BLaER1 treated with 17β-estradiol and CSF1 and Interleukin-3, amounts not matched to agents 10 nM and 100 nM (cell line): ENCODE measurements at regions not wholly inside any gene's neighbourhood (a gene's known extent, or its start where the extent isn't known, plus 50 kb on each side); places are given as distances from the start of the nearest gene placed in this dataset.
"Not testable (repeated sequence)": the region's sequence is repeated elsewhere in the genome, so short reads cannot be mapped to it uniquely, and the experiment has no call there.

Source experiments
- H3K27ac ChIP-seq, 11 experiments: shearing (Covaris generic); formaldehyde crosslinking; 2 replicates each; pipeline ENCODE4 v1.8.1; 2022
- H3K27me3 ChIP-seq, 11 experiments: shearing (Covaris generic); formaldehyde crosslinking; 2 replicates each; pipeline ENCODE4 v1.8.1; 2022
- H3K36me3 ChIP-seq, 11 experiments: shearing (Covaris generic); formaldehyde crosslinking; 2 replicates each; pipeline ENCODE4 v1.8.1; 2022
- H3K4me1 ChIP-seq, 10 experiments: shearing (Covaris generic); formaldehyde crosslinking; 2 replicates each; pipeline ENCODE4 v1.8.1; 2022
- H3K4me2 ChIP-seq, 11 experiments: shearing (Covaris generic); formaldehyde crosslinking; 2 replicates each; pipeline ENCODE4 v1.8.1; 2022
- H3K4me3 ChIP-seq, 10 experiments: shearing (Covaris generic); formaldehyde crosslinking; 2 replicates each; pipeline ENCODE4 v1.8.1; 2022
- H3K9ac ChIP-seq, 11 experiments: shearing (Covaris generic); formaldehyde crosslinking; 2 replicates each; pipeline ENCODE4 v1.8.1; 2022
- H3K9me3 ChIP-seq, 11 experiments: shearing (Covaris generic); formaldehyde crosslinking; replicated peaks in 1 of 11; 2 replicates each; pipeline ENCODE4 v1.8.1; 2022
- H4K20me1 ChIP-seq, 11 experiments: shearing (Covaris generic); formaldehyde crosslinking; 2 replicates each; pipeline ENCODE4 v1.8.1; 2022
- Cebpa-rat ChIP-seq, 11 experiments: shearing (Covaris generic); IDR thresholded peaks; 2 replicates each; pipeline ENCODE4 v1.8.1; 2022

DNA sequence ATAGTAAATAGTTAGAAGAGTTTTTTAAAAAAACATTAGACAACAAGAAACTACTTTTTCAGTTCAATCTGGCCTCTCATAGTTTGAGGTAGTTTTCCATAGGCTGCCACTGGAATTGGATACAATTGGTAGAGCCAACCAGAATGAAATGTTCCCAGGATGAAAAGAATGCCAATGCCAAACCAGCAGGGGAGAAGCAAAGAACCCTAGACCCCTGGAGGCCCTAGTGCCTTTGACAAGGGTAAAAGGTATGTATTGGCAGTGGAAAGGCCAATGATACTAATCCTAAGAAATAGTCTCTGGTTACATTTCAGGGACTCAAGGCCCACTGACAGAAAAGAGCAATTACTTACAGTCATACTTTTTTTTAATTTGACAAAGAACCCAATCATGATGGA, 77.4 kb upstream of the SEM1 start:
- H3K4me2 ChIP-seq, result no peak overlapping the region
- H3K9ac ChIP-seq, result no peak overlapping the region
- H3K9me3 ChIP-seq, result no peaks in the 10 kb centered on the region
- no peak for TF ChIP-seq Cebpa-rat (IDR thresholded peaks at IDR 0.05)
- no peaks in the 10 kb centered on the region for H3K36me3 ChIP-seq
- H3K27me3 ChIP-seq, result no peaks in the 10 kb centered on the region
- H3K4me1 ChIP-seq, result peaks cover 0 to 11% (median 0%) of the 10 kb centered on the region in 10 experiments; a peak in 3 of 20 replicates
- H3K4me3 ChIP-seq, result no peak overlapping the region
- H4K20me1 ChIP-seq, result no peaks in the 10 kb centered on the region
- H3K27ac ChIP-seq, result no peak overlapping the region

DNA sequence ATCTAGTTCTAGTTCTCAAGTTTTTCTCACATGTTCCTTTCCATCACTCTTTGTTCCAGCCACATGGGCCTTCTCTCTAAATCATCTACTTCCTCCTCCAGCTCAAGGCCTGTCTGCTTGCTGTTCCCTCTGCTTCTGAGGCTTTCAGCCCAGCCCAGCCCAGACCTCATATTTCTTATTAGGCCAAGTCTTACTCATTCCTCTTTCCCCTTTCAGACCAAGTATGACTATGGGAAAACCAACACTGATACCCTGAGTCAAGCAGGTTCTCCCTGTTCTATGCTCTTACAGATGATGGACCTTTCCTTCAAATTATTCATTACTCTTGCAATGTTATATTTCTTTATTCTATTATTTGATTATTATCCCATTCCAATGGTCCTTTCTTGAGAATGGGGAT, 80.3 kb upstream of the SEM1 start:
- H3K9me3 ChIP-seq, result no peaks in the 10 kb centered on the region
- H3K27ac ChIP-seq, result no peak overlapping the region
- no peak overlapping the region for H3K4me3 ChIP-seq
- no peak overlapping the region for H3K9ac ChIP-seq
- H4K20me1 ChIP-seq, result no peaks in the 10 kb centered on the region
- no peaks in the 10 kb centered on the region for H3K36me3 ChIP-seq
- peaks cover 0 to 11% (median 0%) of the 10 kb centered on the region in 10 experiments; a peak in 3 of 20 replicates for H3K4me1 ChIP-seq
- H3K27me3 ChIP-seq, result no peaks in the 10 kb centered on the region
- H3K4me2 ChIP-seq, result no peak overlapping the region; a peak in 1 of 22 replicates
- TF ChIP-seq Cebpa-rat (IDR thresholded peaks at IDR 0.05), result no peak

DNA sequence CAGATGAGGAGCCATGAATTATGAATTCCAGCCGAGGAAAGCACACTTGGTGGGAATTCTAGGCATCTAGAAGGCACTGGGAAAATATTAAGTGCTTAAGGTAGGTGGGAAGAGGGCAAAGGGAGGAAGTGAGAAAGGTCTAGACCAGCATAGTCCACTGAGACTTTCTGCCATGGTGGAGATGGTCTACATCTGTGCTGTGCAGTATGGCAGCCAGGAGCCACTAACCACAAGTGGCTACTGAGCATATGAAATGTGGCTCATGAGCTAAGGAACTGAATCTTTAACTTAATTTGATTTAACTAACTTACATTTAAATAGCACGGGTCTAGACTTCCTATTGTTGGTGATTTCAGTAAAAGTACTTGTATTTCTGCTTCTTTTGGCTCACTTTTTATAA, 82.5 kb upstream of the SEM1 start:
- no peaks in the 10 kb centered on the region for H3K27me3 ChIP-seq

DNA sequence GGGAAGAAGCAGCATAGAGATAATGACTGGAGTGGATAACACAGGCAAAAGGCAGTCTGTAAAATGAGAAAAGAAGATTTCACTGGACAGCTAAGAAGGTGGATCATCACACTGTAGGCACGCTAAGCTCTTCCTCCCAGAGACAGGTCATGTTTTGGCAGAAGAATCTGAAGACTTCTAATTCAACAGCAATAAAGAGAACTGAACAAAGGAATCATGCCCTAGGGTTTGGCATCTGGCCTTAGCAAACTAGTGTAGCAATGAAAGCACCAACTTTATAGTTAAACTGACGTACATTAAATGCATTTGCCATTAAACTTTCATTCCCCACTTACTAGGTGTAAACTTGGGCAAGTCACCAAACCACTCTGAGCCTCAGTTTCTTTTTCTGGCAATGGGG, 84.4 kb upstream of the SEM1 start:
- TF ChIP-seq Cebpa-rat (IDR thresholded peaks at IDR 0.05), result no peak
- Histone ChIP-seq H4K20me1 (no peaks in the 10 kb centered on the region), H3K4me1 (peaks cover 0 to 6% (median 0%) of the 10 kb centered on the region in 10 experiments; a peak in 3 of 20 replicates)

More for the DNA sequence above, 82.5 kb upstream of the SEM1 start:
- H3K9ac ChIP-seq, result no peak overlapping the region
- TF ChIP-seq Cebpa-rat (IDR thresholded peaks at IDR 0.05), result no peak
- H3K4me1 ChIP-seq, result peaks cover 0 to 11% (median 0%) of the 10 kb centered on the region in 10 experiments; a peak in 3 of 20 replicates
- H3K36me3 ChIP-seq, result no peaks in the 10 kb centered on the region
- H3K4me2 ChIP-seq, result no peak overlapping the region
- H3K27ac ChIP-seq, result no peak overlapping the region
- no peak overlapping the region for H3K4me3 ChIP-seq
- H4K20me1 ChIP-seq, result no peaks in the 10 kb centered on the region
- H3K9me3 ChIP-seq, result no peaks in the 10 kb centered on the region

DNA sequence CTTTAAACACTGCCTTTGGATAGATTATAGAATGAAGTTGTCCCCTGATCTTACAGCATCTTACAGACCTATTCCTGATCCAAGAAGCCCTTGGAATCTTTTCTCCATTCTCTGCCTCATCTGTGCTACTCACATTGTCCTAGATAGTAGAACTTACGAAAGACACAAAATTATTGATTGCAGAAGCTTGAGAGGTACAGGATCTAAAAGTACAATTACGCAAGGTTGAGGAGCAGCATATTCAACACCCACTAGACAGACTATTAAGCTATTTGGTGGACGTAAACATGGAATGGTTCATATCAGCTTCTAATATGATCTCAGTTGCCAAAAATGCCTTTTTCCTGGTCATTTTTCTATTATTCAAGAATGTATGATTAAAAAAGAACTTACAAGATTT, 90.5 kb upstream of the SEM1 start:
- no peaks in the 10 kb centered on the region for H3K36me3 ChIP-seq

More for the DNA sequence above, 84.4 kb upstream of the SEM1 start:
- Histone ChIP-seq H3K27me3 (no peaks in the 10 kb centered on the region), H3K4me2 (no peak overlapping the region), H3K9ac (no peak overlapping the region), H3K36me3 (no peaks in the 10 kb centered on the region), H3K4me3 (no peak overlapping the region), H3K27ac (no peak overlapping the region), H3K9me3 (no peaks in the 10 kb centered on the region)

DNA sequence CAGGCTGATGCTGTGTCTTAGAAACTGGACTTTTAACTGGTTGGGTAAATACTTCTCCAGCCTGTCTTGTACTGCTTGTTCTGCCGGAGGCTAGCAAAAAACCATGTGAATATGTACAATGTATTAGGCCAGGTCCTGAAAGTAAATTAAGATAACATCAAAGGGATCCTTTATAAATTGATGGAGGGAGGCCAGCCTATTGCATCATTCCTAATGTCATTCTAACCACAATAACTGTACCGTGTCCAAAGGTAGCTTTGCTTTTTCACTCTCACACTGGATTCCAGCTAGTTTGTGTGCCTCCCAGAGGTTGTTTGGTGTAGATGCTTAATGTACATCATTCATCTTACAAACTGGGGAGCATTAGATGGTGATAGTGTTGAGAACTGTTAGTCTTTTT, 91.2 kb upstream of the SEM1 start:
- no peak overlapping the region for H3K27ac ChIP-seq
- no peak for TF ChIP-seq Cebpa-rat (IDR thresholded peaks at IDR 0.05)
- no peaks in the 10 kb centered on the region for H3K36me3 ChIP-seq
- H3K27me3 ChIP-seq, result no peaks in the 10 kb centered on the region
- no peaks in the 10 kb centered on the region for H3K9me3 ChIP-seq
- no peak overlapping the region for H3K4me2 ChIP-seq
- no peaks in the 10 kb centered on the region for H3K4me1 ChIP-seq
- H4K20me1 ChIP-seq, result no peaks in the 10 kb centered on the region
- H3K4me3 ChIP-seq, result no peak overlapping the region
- H3K9ac ChIP-seq, result no peak overlapping the region

More for the DNA sequence above, 90.5 kb upstream of the SEM1 start:
- H3K9me3 ChIP-seq, result no peaks in the 10 kb centered on the region
- no peak overlapping the region for H3K4me2 ChIP-seq
- no peak overlapping the region for H3K9ac ChIP-seq
- no peaks in the 10 kb centered on the region for H4K20me1 ChIP-seq
- H3K27me3 ChIP-seq, result no peaks in the 10 kb centered on the region
- no peak for TF ChIP-seq Cebpa-rat (IDR thresholded peaks at IDR 0.05)
- no peak overlapping the region for H3K27ac ChIP-seq
- no peak overlapping the region for H3K4me3 ChIP-seq
- H3K4me1 ChIP-seq, result no peaks in the 10 kb centered on the region

DNA sequence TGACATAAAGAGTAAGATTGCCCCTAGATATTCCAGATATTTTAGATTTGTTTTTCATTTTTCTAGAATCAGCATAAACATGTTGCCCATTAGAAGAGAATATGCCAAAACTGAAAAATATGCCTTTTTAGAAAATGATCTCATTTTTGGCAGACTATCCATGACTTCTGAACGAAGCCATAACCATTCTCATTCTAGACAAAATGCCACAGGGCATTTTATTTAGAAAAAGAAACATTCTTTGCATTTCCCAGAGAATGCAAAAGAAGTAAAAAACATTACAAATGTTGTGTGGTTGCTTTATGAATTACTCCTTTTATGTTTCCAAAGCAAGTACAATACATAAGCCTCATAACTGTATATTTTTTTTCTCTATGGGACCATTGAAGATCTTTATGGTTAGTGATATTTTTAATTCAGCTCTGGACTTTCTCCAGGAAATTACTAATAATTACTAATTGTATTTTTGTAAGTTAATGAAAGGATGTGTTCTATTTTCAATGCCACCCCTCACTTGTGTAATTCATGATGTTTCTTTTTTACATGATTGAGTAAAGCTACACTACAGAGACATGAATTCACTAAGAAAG, 109.6 kb upstream of the SEM1 start:
- Histone ChIP-seq H3K4me1 (no peaks in the 10 kb centered on the region), H3K27me3 (no peaks in the 10 kb centered on the region), H3K27ac (no peak overlapping the region), H4K20me1 (no peaks in the 10 kb centered on the region), H3K9me3 (no peaks in the 10 kb centered on the region; a peak in 1 of 22 replicates), H3K4me3 (no peak overlapping the region), H3K36me3 (no peaks in the 10 kb centered on the region), H3K9ac (no peak overlapping the region), H3K4me2 (no peak overlapping the region)
- no peak for TF ChIP-seq Cebpa-rat (IDR thresholded peaks at IDR 0.05)

DNA sequence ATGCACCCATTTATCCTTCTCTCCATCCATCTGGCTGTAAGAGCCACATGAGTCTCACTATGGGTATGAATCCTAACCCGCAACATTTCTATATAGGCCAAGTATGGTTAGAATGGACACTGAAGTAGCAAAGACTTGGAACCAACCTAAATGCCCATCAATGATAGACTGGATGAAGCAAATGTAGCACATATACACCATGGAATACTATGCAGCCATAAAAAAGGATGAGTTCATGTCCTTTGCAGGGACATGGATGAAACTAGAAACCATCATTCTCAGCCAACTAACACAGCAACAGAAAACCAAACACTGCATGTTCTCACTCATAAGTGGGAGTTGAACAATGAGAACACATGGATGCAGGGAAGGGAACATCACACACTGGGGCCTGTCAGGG, 111.5 kb upstream of the SEM1 start:
- H3K4me3 ChIP-seq, H3K27ac ChIP-seq, H3K4me1 ChIP-seq, H3K27me3 ChIP-seq, H3K9me3 ChIP-seq, H3K36me3 ChIP-seq, H4K20me1 ChIP-seq, H3K4me2 ChIP-seq, H3K9ac ChIP-seq: not testable (repeated sequence)

DNA sequence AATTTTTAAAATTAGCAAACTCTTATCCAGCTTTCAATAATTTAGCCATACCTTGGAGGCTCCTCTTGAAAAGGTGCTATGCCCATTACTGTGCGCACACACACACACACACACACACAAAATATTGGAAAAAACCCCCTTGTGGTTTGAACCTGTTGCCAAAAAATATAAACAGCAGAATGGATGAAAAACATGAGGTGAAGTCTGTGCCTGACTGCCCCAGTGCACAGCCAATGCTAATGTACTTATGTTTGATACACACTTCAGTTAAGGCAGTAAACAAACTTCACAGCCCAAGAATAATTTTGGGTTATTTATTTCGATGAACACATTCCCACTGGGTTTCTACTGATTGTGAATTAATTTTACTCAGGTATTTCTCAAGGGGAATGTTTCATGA, 113.2 kb upstream of the SEM1 start:
- H3K9me3 ChIP-seq, result no peaks in the 10 kb centered on the region; a peak in 1 of 22 replicates
- no peaks in the 10 kb centered on the region for H3K27me3 ChIP-seq
- H4K20me1 ChIP-seq, result no peaks in the 10 kb centered on the region
- no peaks in the 10 kb centered on the region for H3K4me1 ChIP-seq
- no peak overlapping the region for H3K27ac ChIP-seq
- no peak overlapping the region for H3K4me2 ChIP-seq
- TF ChIP-seq Cebpa-rat (IDR thresholded peaks at IDR 0.05), result no peak
- H3K9ac ChIP-seq, result no peak overlapping the region
- H3K4me3 ChIP-seq, result no peak overlapping the region
- H3K36me3 ChIP-seq, result no peaks in the 10 kb centered on the region

DNA sequence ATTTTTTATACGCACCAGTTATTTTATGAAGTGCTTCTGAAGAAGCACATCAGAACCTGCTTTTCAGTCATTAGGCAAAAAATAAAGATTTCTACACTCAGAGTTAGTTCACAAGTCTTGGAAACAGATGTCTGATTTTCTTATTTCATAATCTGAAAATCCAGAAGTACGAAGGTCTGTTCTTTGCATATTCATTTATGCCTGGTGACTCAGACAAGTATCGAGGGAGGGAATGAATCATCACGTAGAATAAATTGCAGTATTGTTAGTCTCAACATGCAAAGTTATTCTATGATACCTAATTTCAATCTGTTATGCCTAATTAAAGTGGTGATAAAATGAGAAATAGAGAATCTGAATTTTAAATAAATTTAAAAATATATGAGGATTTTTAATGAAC, 113.6 kb upstream of the SEM1 start:
- H3K9me3 ChIP-seq, result no peaks in the 10 kb centered on the region; a peak in 1 of 22 replicates
- H3K27ac ChIP-seq, result no peak overlapping the region
- H3K9ac ChIP-seq, result no peak overlapping the region
- no peaks in the 10 kb centered on the region for H3K36me3 ChIP-seq
- no peaks in the 10 kb centered on the region for H3K4me1 ChIP-seq
- TF ChIP-seq Cebpa-rat (IDR thresholded peaks at IDR 0.05), result no peak
- H3K4me2 ChIP-seq, result no peak overlapping the region
- H3K27me3 ChIP-seq, result no peaks in the 10 kb centered on the region
- no peak overlapping the region for H3K4me3 ChIP-seq
- no peaks in the 10 kb centered on the region for H4K20me1 ChIP-seq
